ENCODE measurements at regions not wholly inside any gene's neighbourhood (a gene's known extent, or its start where the extent isn't known, plus 50 kb on each side); places are given as distances from the start of the nearest gene placed in this dataset.

DNA sequence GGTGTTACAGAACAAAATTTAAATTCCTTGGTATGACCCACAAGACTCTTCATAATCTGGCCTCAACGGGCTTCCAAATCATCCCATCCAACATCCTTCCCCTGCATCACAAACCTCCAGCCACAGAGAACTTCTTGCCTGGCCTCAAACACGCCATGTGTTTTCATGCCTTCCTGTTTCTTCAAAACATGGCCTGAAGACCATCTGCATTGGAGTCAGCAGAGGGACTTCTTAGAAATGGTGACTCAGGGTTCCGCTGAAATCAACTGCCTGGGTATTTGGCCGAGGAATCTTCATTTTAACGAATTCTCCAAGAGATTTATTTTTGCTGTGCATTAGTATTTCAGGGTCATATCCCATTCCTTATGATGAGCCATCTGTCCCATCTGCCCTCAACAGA lies 138.1 kb upstream of the RAP2B start:
- no peak for TF ChIP-seq CTCF (IDR thresholded peaks at IDR 0.05; ENCODE audit: borderline replicate concordance, extremely low read depth, low read length, poor library complexity, severe bottlenecking)
- TF ChIP-seq EZH2 (IDR thresholded peaks at IDR 0.05; ENCODE audit: borderline replicate concordance, low read depth, low read length, severe bottlenecking), result no peak
